Stomach (tissue), 8 donors: ENCODE measurements at regions not wholly inside any gene's neighbourhood (a gene's known extent, or its start where the extent isn't known, plus 50 kb on each side); places are given as distances from the start of the nearest gene placed in this dataset.

Experiments
- DNase-seq, 2 donors: peaks; one replicate each; pipeline versions ENCODE4 v3.0.0 to v3.0.0-alpha.2; 2013 to 2019
- H3K27ac ChIP-seq, 5 donors: fragments of 200-600 bp in 4 of 5; sonication (generic) in 4 of 5; one replicate each; pipeline ENCODE4 v1.5.1; 2013 to 2019; ENCODE audit warnings: mild to moderate bottlenecking in 1 of 5, moderate library complexity in 1 of 5
- H3K27me3 ChIP-seq, 3 donors: fragments of 200-600 bp; sonication (generic); one replicate each; pipeline ENCODE4 v1.5.1; 2017 to 2019; ENCODE audit warnings: mixed run types in 1 of 3
- H3K36me3 ChIP-seq, 4 donors: fragments of 200-600 bp; sonication (generic); 1 replicate in 3 of 4; 2 replicates in 1 of 4; pipeline ENCODE4 v1.5.1; 2016 to 2019
- H3K4me1 ChIP-seq, 4 donors: fragments of 200-600 bp; sonication (generic); one replicate each; pipeline ENCODE4 v1.5.1; 2016 to 2019
- H3K4me3 ChIP-seq, 4 donors: fragments of 200-600 bp; sonication (generic) in 3 of 4; one replicate each; pipeline ENCODE4 v1.5.1; 2016 to 2019; ENCODE audit warnings: mild to moderate bottlenecking in 1 of 4
- H3K9me3 ChIP-seq, 4 donors: fragments of 200-600 bp; sonication (generic); one replicate each; pipeline ENCODE4 v1.5.1; 2016 to 2019
- CTCF ChIP-seq, 7 experiments: fragments of 450-650 bp in 4 of 7; fragments of 200-600 bp in 3 of 7; sonication (generic) in 3 of 7; IDR thresholded peaks; one replicate each; pipeline ENCODE4 v1.5.1; 2016 to 2019; ENCODE audit warnings: antibody characterized with exemption in 7 of 7, control low read depth in 2 of 7, mild to moderate bottlenecking in 1 of 7
- EP300 ChIP-seq: sonication (generic); formaldehyde crosslinking; IDR thresholded peaks from one replicate; pipeline ENCODE4 v1.6.1; 2017; ENCODE audit warnings: antibody characterized with exemption
- POLR2A ChIP-seq, 4 donors: fragments of 450-650 bp; IDR thresholded peaks; one replicate each; pipeline ENCODE4 v1.6.1; 2016; ENCODE audit warnings: antibody characterized with exemption in 4 of 4, control low read depth in 2 of 4, mild to moderate bottlenecking in 1 of 4, moderate library complexity in 1 of 4
- POLR2AphosphoS5 ChIP-seq, 3 donors: sonication (generic); formaldehyde crosslinking; IDR thresholded peaks; one replicate each; pipeline ENCODE4 v1.6.1; 2016; ENCODE audit warnings: antibody characterized with exemption in 3 of 3
- WGBS, 5 donors: extraction: QIAGEN DNeasy Blood & Tissue Kit in 3 of 5; methylation state at CpG; one replicate each; pipeline versions ENCODE4 v1.1.5 to v1.1.7; 2013 to 2018; 5-methylcytosine and 5-hydroxymethylcytosine counted together
- intact Hi-C: fragments of 100-400 bp; cut with DNase I; formaldehyde crosslinking; loops from one replicate; pipeline ENCODE4 v1.15.1; 2023; ENCODE audit warnings: low total_unique reads
- donor health status: healthy with polysubstance abuse.
- donor health status: Bipolar disorder and iron deficiency.
- donor health status: healthy.

- Histone ChIP-seq H3K27ac (no peak overlapping the region), H3K27me3 (no peaks in the 10 kb centered on the region), H3K4me3 (no peak overlapping the region), H3K4me1 (peaks cover 0 to 23% (median 8%) of the 10 kb centered on the region in 4 donors), H3K36me3 (no peaks in the 10 kb centered on the region), H3K9me3 (no peaks in the 10 kb centered on the region)
- intact Hi-C loops, result no loop called here
- TF ChIP-seq POLR2AphosphoS5 (IDR thresholded peaks at IDR 0.05), result no peak
- no peak for TF ChIP-seq POLR2A (IDR thresholded peaks at IDR 0.05)
- TF ChIP-seq EP300, result no peak
- no peak for TF ChIP-seq CTCF (IDR thresholded peaks at IDR 0.05)
- DNase-seq, result no peak
- 91 to 97% (median 96%) methylated on average over 3 of the region's 3 CpGs for WGBS, 5 donors
These were observed 173.3 kb downstream of the KCNE4 start for GRCh38 chr2:223225266-223225665.

GRCh38 chr2:223226264-223226663 is 174.3 kb downstream of the KCNE4 start:
- 3 to 100% (median 41%) methylated on average over 1 of the region's 1 CpG for WGBS, 5 donors
- TF ChIP-seq POLR2A (IDR thresholded peaks at IDR 0.05) (no peak), POLR2AphosphoS5 (IDR thresholded peaks at IDR 0.05) (no peak), CTCF (IDR thresholded peaks at IDR 0.05) (no peak), EP300 (no peak)
- Histone ChIP-seq H3K27ac (no peak overlapping the region), H3K27me3 (no peaks in the 10 kb centered on the region), H3K4me3 (no peak overlapping the region), H3K36me3 (no peaks in the 10 kb centered on the region), H3K4me1 (peaks cover 0 to 15% (median 6%) of the 10 kb centered on the region in 4 donors), H3K9me3 (no peaks in the 10 kb centered on the region)
- DNase-seq, result no peak
- intact Hi-C loops, result no loop called here

- H3K27me3 ChIP-seq, result no peaks in the 10 kb centered on the region
- intact Hi-C loops, result no loop called here
- no peaks in the 10 kb centered on the region for H3K9me3 ChIP-seq
- no peak overlapping the region for H3K4me3 ChIP-seq
- H3K36me3 ChIP-seq, result no peaks in the 10 kb centered on the region
- 32 to 88% (median 64%) methylated on average over 2 of the region's 2 CpGs for WGBS, 5 donors
- TF ChIP-seq CTCF (IDR thresholded peaks at IDR 0.05), result no peak
- TF ChIP-seq POLR2A (IDR thresholded peaks at IDR 0.05), result no peak
- TF ChIP-seq POLR2AphosphoS5 (IDR thresholded peaks at IDR 0.05), result no peak
- no peak for TF ChIP-seq EP300
- H3K4me1 ChIP-seq, result peaks cover 0 to 4% (median under 1%) of the 10 kb centered on the region in 4 donors
- no peak for DNase-seq
- no peak overlapping the region for H3K27ac ChIP-seq
These were observed 175.3 kb downstream of the KCNE4 start for GRCh38 chr2:223227338-223227737.

GRCh38 chr2:223228871-223229270 is 176.9 kb downstream of the KCNE4 start:
- intact Hi-C loops, result no loop called here
- H3K27me3 ChIP-seq, result no peaks in the 10 kb centered on the region
- H3K36me3 ChIP-seq, result no peaks in the 10 kb centered on the region
- DNase-seq, result no peak
- TF ChIP-seq EP300 (no peak), POLR2A (IDR thresholded peaks at IDR 0.05) (no peak), CTCF (IDR thresholded peaks at IDR 0.05) (no peak), POLR2AphosphoS5 (IDR thresholded peaks at IDR 0.05) (no peak)
- no peaks in the 10 kb centered on the region for H3K4me1 ChIP-seq
- no peak overlapping the region for H3K4me3 ChIP-seq
- H3K27ac ChIP-seq, result no peak overlapping the region
- no peaks in the 10 kb centered on the region for H3K9me3 ChIP-seq
